GM23338 (cell line): ENCODE measurements at regions not wholly inside any gene's neighbourhood (a gene's known extent, or its start where the extent isn't known, plus 50 kb on each side); places are given as distances from the start of the nearest gene placed in this dataset.
"Not testable (repeated sequence)": the region's sequence is repeated elsewhere in the genome, so short reads cannot be mapped to it uniquely, and the experiment has no call there.

Experiments used
- ATAC-seq: fragments of 200-7000 bp; cut with Tn5 transposase; 3 replicates; pipeline ENCODE4 v1.9.1; 2020
- DNase-seq: peaks from one replicate; pipeline ENCODE4 v3.0.0-alpha.2; 2015; ENCODE audit warnings: low spot score
- H2AFZ ChIP-seq: fragments of 200-600 bp; sonication (generic); 2 replicates; pipeline ENCODE4 v1.8.0; 2016; ENCODE audit warnings: antibody characterized with exemption, mild to moderate bottlenecking, moderate library complexity
- H3F3A ChIP-seq: fragments of 200-600 bp; sonication (generic); replicated peaks from 2 replicates; pipeline ENCODE4 v1.8.0; 2017; ENCODE audit warnings: antibody characterized with exemption, mixed run types, low read depth
- H3K27ac ChIP-seq: fragments of 200-600 bp; sonication (generic); 2 replicates; pipeline ENCODE4 v1.6.1; 2016; ENCODE audit warnings: low read depth
- H3K27me3 ChIP-seq: fragments of 200-600 bp; sonication (generic); 2 replicates; pipeline ENCODE4 v1.8.0; 2016; ENCODE audit warnings: mild to moderate bottlenecking, mixed run types, moderate library complexity; ENCODE audit not compliant: insufficient read depth
- H3K36me3 ChIP-seq: fragments of 200-600 bp; sonication (generic); 2 replicates; pipeline ENCODE4 v1.8.0; 2016; ENCODE audit warnings: mild to moderate bottlenecking; ENCODE audit not compliant: insufficient read depth
- H3K4me1 ChIP-seq: fragments of 200-600 bp; sonication (generic); 2 replicates; pipeline ENCODE4 v1.8.0; 2016; ENCODE audit warnings: mild to moderate bottlenecking, moderate library complexity; ENCODE audit not compliant: insufficient read depth
- H3K4me2 ChIP-seq: fragments of 200-600 bp; sonication (generic); 2 replicates; pipeline ENCODE4 v1.7.1; 2017; ENCODE audit warnings: mixed run types
- H3K4me3 ChIP-seq: fragments of 200-600 bp; sonication (generic); 2 replicates; pipeline ENCODE4 v1.6.1; 2016; ENCODE audit warnings: mixed run types
- H3K79me2 ChIP-seq: fragments of 200-600 bp; sonication (generic); replicated peaks from 2 replicates; pipeline ENCODE4 v1.8.0; 2017; ENCODE audit warnings: mild to moderate bottlenecking; ENCODE audit not compliant: insufficient read depth
- H3K9me2 ChIP-seq: fragments of 200-600 bp; sonication (generic); 2 replicates; pipeline ENCODE4 v1.8.0; 2017; ENCODE audit not compliant: insufficient read depth
- H4K20me1 ChIP-seq: fragments of 200-600 bp; sonication (generic); replicated peaks from 2 replicates; pipeline ENCODE4 v1.8.0; 2017; ENCODE audit warnings: mild to moderate bottlenecking; ENCODE audit not compliant: insufficient read depth
- H3K27ac Mint-ChIP-seq: 2 replicates; pipeline ENCODE4 v1.8.0; 2020; ENCODE audit warnings: inconsistent platforms, mild to moderate bottlenecking, moderate library complexity, mixed read lengths
- H3K27me3 Mint-ChIP-seq: 3 replicates; pipeline ENCODE4 v1.8.0; 2022; ENCODE audit warnings: low read depth, mild to moderate bottlenecking, moderate library complexity, mixed read lengths, inconsistent platforms; ENCODE audit not compliant: insufficient read depth, poor library complexity
- H3K36me3 Mint-ChIP-seq: 3 replicates; pipeline ENCODE4 v1.8.0; 2021; ENCODE audit warnings: low read depth, mild to moderate bottlenecking, inconsistent platforms, moderate library complexity, mixed read lengths
- H3K4me1 Mint-ChIP-seq: 3 replicates; pipeline ENCODE4 v1.8.0; 2020; ENCODE audit warnings: mild to moderate bottlenecking, inconsistent platforms, mixed read lengths
- H3K4me3 Mint-ChIP-seq: 3 replicates; pipeline ENCODE4 v1.8.0; 2021; ENCODE audit warnings: moderate library complexity, mild to moderate bottlenecking, inconsistent platforms, mixed read lengths
- H3K9me3 Mint-ChIP-seq: 3 replicates; pipeline ENCODE4 v1.8.0; 2020; ENCODE audit warnings: moderate library complexity, mild to moderate bottlenecking, inconsistent platforms, mixed read lengths
- CTCF ChIP-seq, 2 experiments: fragments of 200-600 bp in 1 of 2; sonication (generic) in 1 of 2; conservative IDR thresholded peaks; 2 replicates each; pipeline versions ENCODE4 v1.5.1 to v1.6.1; 2016 to 2017; ENCODE audit warnings: antibody characterized with exemption in 2 of 2, low read depth in 2 of 2, mild to moderate bottlenecking in 2 of 2, moderate library complexity in 1 of 2
- ETS1 ChIP-seq: IDR thresholded peaks from 2 replicates; pipeline ENCODE4 v1.6.1; 2016; ENCODE audit warnings: antibody characterized with exemption
- NANOG ChIP-seq: IDR thresholded peaks from 2 replicates; pipeline ENCODE4 v1.6.1; 2016; ENCODE audit warnings: antibody characterized with exemption, borderline replicate concordance
- ZNF331 ChIP-seq: fragments of 250-450 bp; sonication (Bioruptor Pico); IDR thresholded peaks from 2 replicates; pipeline ENCODE4 v1.5.0; 2020; ENCODE audit warnings: low read depth, mild to moderate bottlenecking, moderate library complexity
- TF ChIP-seq, protein P1 (sequence below): IDR thresholded peaks from one replicate; pipeline ENCODE4 v1.6.1; 2018; ENCODE audit warnings: antibody characterized with exemption; ENCODE audit not compliant: unreplicated experiment

GRCh38 chrX:137930533-137930932, 364.6 kb downstream of the ZIC3 start:
- peaks cover 15% of the 10 kb centered on the region; the same call in 2 of the 3 replicates for H3K36me3 Mint-ChIP-seq
- DNase-seq = no peak
- no peak overlapping the region for H3K27ac Mint-ChIP-seq
- H3K79me2 ChIP-seq = no peaks in the 10 kb centered on the region
- H2AFZ ChIP-seq = no peak overlapping the region
- H3K9me2 ChIP-seq = no peaks in the 10 kb centered on the region
- H3K27ac ChIP-seq = no peak overlapping the region
- no peak overlapping the region for H3K4me2 ChIP-seq
- TF ChIP-seq ZNF331 (no peak), NANOG (no peak), ETS1 (no peak), CTCF (conservative IDR thresholded peaks at IDR 0.05; ENCODE audit: low read depth in 2 of 2) (no peak)
- TF ChIP-seq, protein P1, sequence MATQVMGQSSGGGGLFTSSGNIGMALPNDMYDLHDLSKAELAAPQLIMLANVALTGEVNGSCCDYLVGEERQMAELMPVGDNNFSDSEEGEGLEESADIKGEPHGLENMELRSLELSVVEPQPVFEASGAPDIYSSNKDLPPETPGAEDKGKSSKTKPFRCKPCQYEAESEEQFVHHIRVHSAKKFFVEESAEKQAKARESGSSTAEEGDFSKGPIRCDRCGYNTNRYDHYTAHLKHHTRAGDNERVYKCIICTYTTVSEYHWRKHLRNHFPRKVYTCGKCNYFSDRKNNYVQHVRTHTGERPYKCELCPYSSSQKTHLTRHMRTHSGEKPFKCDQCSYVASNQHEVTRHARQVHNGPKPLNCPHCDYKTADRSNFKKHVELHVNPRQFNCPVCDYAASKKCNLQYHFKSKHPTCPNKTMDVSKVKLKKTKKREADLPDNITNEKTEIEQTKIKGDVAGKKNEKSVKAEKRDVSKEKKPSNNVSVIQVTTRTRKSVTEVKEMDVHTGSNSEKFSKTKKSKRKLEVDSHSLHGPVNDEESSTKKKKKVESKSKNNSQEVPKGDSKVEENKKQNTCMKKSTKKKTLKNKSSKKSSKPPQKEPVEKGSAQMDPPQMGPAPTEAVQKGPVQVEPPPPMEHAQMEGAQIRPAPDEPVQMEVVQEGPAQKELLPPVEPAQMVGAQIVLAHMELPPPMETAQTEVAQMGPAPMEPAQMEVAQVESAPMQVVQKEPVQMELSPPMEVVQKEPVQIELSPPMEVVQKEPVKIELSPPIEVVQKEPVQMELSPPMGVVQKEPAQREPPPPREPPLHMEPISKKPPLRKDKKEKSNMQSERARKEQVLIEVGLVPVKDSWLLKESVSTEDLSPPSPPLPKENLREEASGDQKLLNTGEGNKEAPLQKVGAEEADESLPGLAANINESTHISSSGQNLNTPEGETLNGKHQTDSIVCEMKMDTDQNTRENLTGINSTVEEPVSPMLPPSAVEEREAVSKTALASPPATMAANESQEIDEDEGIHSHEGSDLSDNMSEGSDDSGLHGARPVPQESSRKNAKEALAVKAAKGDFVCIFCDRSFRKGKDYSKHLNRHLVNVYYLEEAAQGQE = no peak
- no peak overlapping the region for H3K4me3 ChIP-seq
- ATAC-seq = peak; percentile 49; the same call in 2 of the 3 replicates
- no peaks in the 10 kb centered on the region for H3K27me3 ChIP-seq
- peaks cover 21% of the 10 kb centered on the region for H3K4me1 Mint-ChIP-seq
- H3F3A ChIP-seq = no peaks in the 10 kb centered on the region
- H3K4me3 Mint-ChIP-seq = no peak overlapping the region
- no peaks in the 10 kb centered on the region for H3K36me3 ChIP-seq
- no peaks in the 10 kb centered on the region for H3K27me3 Mint-ChIP-seq
- H4K20me1 ChIP-seq = no peaks in the 10 kb centered on the region
- H3K4me1 ChIP-seq = 0 out of 2 replicates have a peak, but pooled peaks cover 5% of the 10 kb centered on the region
- peaks cover 25% of the 10 kb centered on the region for H3K9me3 Mint-ChIP-seq

DNA sequence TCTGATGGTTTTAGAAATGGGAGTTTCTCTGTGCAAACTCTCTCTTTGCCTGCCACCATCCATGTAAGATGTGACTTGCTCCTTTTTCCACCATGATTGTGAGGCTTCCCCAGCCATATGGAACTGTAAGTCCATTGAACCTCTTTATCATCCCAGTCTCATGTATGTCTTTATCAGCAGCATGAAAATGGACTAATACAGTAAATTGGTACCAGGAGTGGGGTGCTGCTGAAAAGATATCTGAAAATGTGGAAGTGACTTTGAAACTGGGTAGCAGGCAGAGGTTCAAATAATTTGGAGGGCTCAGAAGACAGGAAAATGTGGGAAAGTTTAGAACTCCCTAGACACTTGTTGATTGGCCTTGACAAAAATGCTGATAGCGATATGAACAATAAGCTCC, 368.3 kb downstream of the ZIC3 start:
- not testable (repeated sequence) for DNase-seq, H3K27ac ChIP-seq, H3K4me3 ChIP-seq, H3K4me2 ChIP-seq, H2AFZ ChIP-seq, H3K27me3 ChIP-seq, H3K36me3 ChIP-seq, H3K79me2 ChIP-seq, H3K4me1 ChIP-seq, H3F3A ChIP-seq, H4K20me1 ChIP-seq, H3K27me3 Mint-ChIP-seq, H3K4me3 Mint-ChIP-seq, H3K27ac Mint-ChIP-seq, H3K9me2 ChIP-seq, ATAC-seq
- Mint-ChIP-seq H3K9me3 (peaks cover 43% of the 10 kb centered on the region), H3K36me3 (peaks cover 27% of the 10 kb centered on the region; the same call in 2 of the 3 replicates), H3K4me1 (peaks cover 19% of the 10 kb centered on the region)

DNA sequence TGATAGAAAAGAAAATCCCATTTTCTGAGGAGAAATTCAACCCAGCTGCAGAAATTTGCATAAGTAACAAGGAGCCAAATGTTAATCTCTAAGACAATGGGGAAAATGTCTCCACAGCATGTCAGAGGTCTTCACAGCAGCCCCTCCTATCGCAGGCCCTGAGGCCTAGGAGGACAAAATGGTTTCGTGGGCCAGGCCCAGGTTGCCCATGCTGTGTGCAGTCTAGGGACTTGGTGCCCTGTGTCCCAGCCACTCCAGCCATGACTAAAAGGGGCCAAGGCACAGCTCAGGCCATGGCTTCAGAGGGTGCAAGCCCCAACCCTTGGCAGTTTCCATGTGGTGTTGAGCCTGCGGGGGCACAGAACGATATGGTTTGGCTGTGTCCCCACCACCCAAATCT, 369.0 kb downstream of the ZIC3 start:
- H3K27me3 ChIP-seq, H3K4me3 Mint-ChIP-seq, H3K27ac Mint-ChIP-seq, H3K79me2 ChIP-seq, H3K27ac ChIP-seq, H3K27me3 Mint-ChIP-seq, ATAC-seq, H3F3A ChIP-seq, H3K9me2 ChIP-seq, H4K20me1 ChIP-seq, H3K4me3 ChIP-seq, H3K36me3 ChIP-seq, H2AFZ ChIP-seq, DNase-seq, H3K4me1 ChIP-seq, H3K4me2 ChIP-seq: not testable (repeated sequence)
- Mint-ChIP-seq H3K9me3 (peaks cover 43% of the 10 kb centered on the region), H3K36me3 (peaks cover 27% of the 10 kb centered on the region; the same call in 2 of the 3 replicates), H3K4me1 (peaks cover 13% of the 10 kb centered on the region)
